ENCODE measurements at regions not wholly inside any gene's neighbourhood (a gene's known extent, or its start where the extent isn't known, plus 50 kb on each side); places are given as distances from the start of the nearest gene placed in this dataset.

GRCh38 chr9:29575219-29575618, 2001.9 kb upstream of the C9orf72 start:
- BruUV-seq (replicated peaks): no TSS peak
- Histone ChIP-seq H3K27ac (ENCODE audit: insufficient read depth, low read length) (no peak overlapping the region), H2BK120ac (ENCODE audit: low read depth, low read length) (no peak overlapping the region), H2BK5ac (ENCODE audit: low read depth, low read length, poor library complexity, severe bottlenecking) (no peak overlapping the region), H3K9ac (ENCODE audit: low read depth, low read length) (no peak overlapping the region), H3K36me3 (ENCODE audit: control insufficient read depth, insufficient read depth, low read length) (no peaks in the 10 kb centered on the region), H3K79me1 (ENCODE audit: low read depth in 1 of 2, low read length in 2 of 2) (no peaks in the 10 kb centered on the region), H3K9me1 (ENCODE audit: insufficient read depth, low read length) (no peaks in the 10 kb centered on the region), H4K20me1 (ENCODE audit: insufficient read depth, low read length) (no peaks in the 10 kb centered on the region), H3K56ac (ENCODE audit: extremely low read depth, insufficient read depth, low read length) (no peak overlapping the region), H3K27me3 (ENCODE audit: control insufficient read depth, insufficient read depth, low read length) (no peaks in the 10 kb centered on the region), H3K14ac (replicated peaks; ENCODE audit: low read depth, low read length) (no peak overlapping the region), H3K4me1 (ENCODE audit: control insufficient read depth, insufficient read depth, low read length) (no peaks in the 10 kb centered on the region), H3K4me3 (ENCODE audit: insufficient read depth, low read depth, low read length) (no peak overlapping the region), H3K23ac (ENCODE audit: low read depth, low read length) (no peak overlapping the region), H3K4ac (ENCODE audit: low read depth, low read length) (no peak overlapping the region), H2BK15ac (ENCODE audit: low read depth, low read length) (no peak overlapping the region), H2AK5ac (ENCODE audit: low read depth, low read length) (no peak overlapping the region), H4K5ac (ENCODE audit: low read depth, low read length) (no peak overlapping the region), H2BK20ac (ENCODE audit: low read depth, low read length) (no peak overlapping the region), H2AFZ (replicated peaks; ENCODE audit: low read length, poor library complexity) (no peak overlapping the region), H3K4me2 (ENCODE audit: low read depth, low read length) (no peak overlapping the region), H3K9me3 (ENCODE audit: control insufficient read depth, insufficient read depth, low read length) (no peaks in the 10 kb centered on the region), H2AK9ac (replicated peaks; ENCODE audit: low read depth, low read length, poor library complexity) (no peak overlapping the region), H3K18ac (ENCODE audit: low read depth, low read length) (no peak overlapping the region), H4K91ac (ENCODE audit: insufficient read depth, low read depth, low read length) (no peak overlapping the region), H4K8ac (ENCODE audit: low read depth in 2 of 2, low read length in 2 of 2) (no peak overlapping the region)
- TF ChIP-seq, protein P1, sequence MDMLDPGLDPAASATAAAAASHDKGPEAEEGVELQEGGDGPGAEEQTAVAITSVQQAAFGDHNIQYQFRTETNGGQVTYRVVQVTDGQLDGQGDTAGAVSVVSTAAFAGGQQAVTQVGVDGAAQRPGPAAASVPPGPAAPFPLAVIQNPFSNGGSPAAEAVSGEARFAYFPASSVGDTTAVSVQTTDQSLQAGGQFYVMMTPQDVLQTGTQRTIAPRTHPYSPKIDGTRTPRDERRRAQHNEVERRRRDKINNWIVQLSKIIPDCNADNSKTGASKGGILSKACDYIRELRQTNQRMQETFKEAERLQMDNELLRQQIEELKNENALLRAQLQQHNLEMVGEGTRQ (IDR thresholded peaks at IDR 0.05; ENCODE audit: low read depth, low read length): no peak
- TF ChIP-seq ELK1 (IDR thresholded peaks at IDR 0.05; ENCODE audit: borderline replicate concordance, low read depth, low read length) (no peak), SMC3 (IDR thresholded peaks at IDR 0.05; ENCODE audit: low read depth, low read length) (no peak), BHLHE40 (IDR thresholded peaks at IDR 0.05; ENCODE audit: low read depth, low read length) (no peak), RFX5 (IDR thresholded peaks at IDR 0.05; ENCODE audit: low read depth, low read length) (no peak), CHD1 (IDR thresholded peaks at IDR 0.05; ENCODE audit: low read depth, low read length) (no peak), MXI1 (IDR thresholded peaks at IDR 0.05; ENCODE audit: borderline replicate concordance, low read depth, low read length) (no peak), CEBPB (IDR thresholded peaks at IDR 0.05; ENCODE audit: low read depth, low read length) (no peak), POLR2A (IDR thresholded peaks at IDR 0.05; ENCODE audit: low read depth, low read length) (no peak), FOS (IDR thresholded peaks at IDR 0.05; ENCODE audit: low read depth, low read length) (no peak), NFE2L2 (IDR thresholded peaks at IDR 0.05; ENCODE audit: low read depth, low read length) (no peak), RAD21 (IDR thresholded peaks at IDR 0.05; ENCODE audit: low read length) (no peak), MAFK (IDR thresholded peaks at IDR 0.05; ENCODE audit: low read depth, low read length) (no peak), RCOR1 (IDR thresholded peaks at IDR 0.05; ENCODE audit: insufficient replicate concordance, low read length) (no peak)
- TF ChIP-seq, protein P2, sequence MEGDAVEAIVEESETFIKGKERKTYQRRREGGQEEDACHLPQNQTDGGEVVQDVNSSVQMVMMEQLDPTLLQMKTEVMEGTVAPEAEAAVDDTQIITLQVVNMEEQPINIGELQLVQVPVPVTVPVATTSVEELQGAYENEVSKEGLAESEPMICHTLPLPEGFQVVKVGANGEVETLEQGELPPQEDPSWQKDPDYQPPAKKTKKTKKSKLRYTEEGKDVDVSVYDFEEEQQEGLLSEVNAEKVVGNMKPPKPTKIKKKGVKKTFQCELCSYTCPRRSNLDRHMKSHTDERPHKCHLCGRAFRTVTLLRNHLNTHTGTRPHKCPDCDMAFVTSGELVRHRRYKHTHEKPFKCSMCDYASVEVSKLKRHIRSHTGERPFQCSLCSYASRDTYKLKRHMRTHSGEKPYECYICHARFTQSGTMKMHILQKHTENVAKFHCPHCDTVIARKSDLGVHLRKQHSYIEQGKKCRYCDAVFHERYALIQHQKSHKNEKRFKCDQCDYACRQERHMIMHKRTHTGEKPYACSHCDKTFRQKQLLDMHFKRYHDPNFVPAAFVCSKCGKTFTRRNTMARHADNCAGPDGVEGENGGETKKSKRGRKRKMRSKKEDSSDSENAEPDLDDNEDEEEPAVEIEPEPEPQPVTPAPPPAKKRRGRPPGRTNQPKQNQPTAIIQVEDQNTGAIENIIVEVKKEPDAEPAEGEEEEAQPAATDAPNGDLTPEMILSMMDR (conservative IDR thresholded peaks at IDR 0.05; ENCODE audit: low read depth, low read length): no peak
- in situ Hi-C loops (cut with MboI; ENCODE audit: low sequenced_read_pairs): no loop called here
- dilution Hi-C loops (cut with HindIII; ENCODE audit: low sequenced_read_pairs, unreplicated experiment): no loop called here
- no peak for DNase-seq
- ChIA-PET POLR2A (ENCODE audit: unreplicated experiment) (no interaction called here), CTCF (no interaction called here)
- intact Hi-C loops (cut with micrococcal nuclease): loop anchor here (10.0 kb wide), 1 partner anchor 60 kb away; no protein-coding TSS in a partner anchor
- no CpG with 5 or more reads among the region's 1 CpG for WGBS, 2 experiments (ENCODE audit: extremely low coverage in 2 of 2, insufficient read length in 1 of 2)
- no peak for ATAC-seq (ENCODE audit: low read depth)
